KMS-11 (cell line): ENCODE measurements at regions not wholly inside any gene's neighbourhood (a gene's known extent, or its start where the extent isn't known, plus 50 kb on each side); places are given as distances from the start of the nearest gene placed in this dataset.

Experiments used
- H2AFZ ChIP-seq: fragments of 200-600 bp; sonication (generic); 2 replicates; pipeline ENCODE4 v1.6.1; 2016; ENCODE audit warnings: antibody characterized with exemption, mixed run types, low read depth
- H3K27ac ChIP-seq: fragments of 200-600 bp; sonication (generic); 2 replicates; pipeline ENCODE4 v1.6.1; 2016; ENCODE audit warnings: mild to moderate bottlenecking, mixed run types
- H3K27me3 ChIP-seq: fragments of 200-600 bp; sonication (generic); 2 replicates; pipeline ENCODE4 v1.6.1; 2017; ENCODE audit warnings: mild to moderate bottlenecking, low read depth, mixed run types, moderate library complexity; ENCODE audit not compliant: insufficient read depth
- H3K36me3 ChIP-seq: fragments of 200-600 bp; sonication (generic); 2 replicates; pipeline ENCODE4 v1.6.1; 2017; ENCODE audit warnings: mild to moderate bottlenecking, mixed run types; ENCODE audit not compliant: insufficient read depth
- H3K4me1 ChIP-seq: fragments of 200-600 bp; sonication (generic); 2 replicates; pipeline ENCODE4 v1.6.1; 2016; ENCODE audit warnings: mild to moderate bottlenecking, low read depth, mixed run types; ENCODE audit not compliant: poor library complexity, severe bottlenecking
- H3K4me2 ChIP-seq: fragments of 200-600 bp; sonication (generic); 2 replicates; pipeline ENCODE4 v1.7.0; 2016; ENCODE audit warnings: mild to moderate bottlenecking, mixed run types
- H3K4me3 ChIP-seq: fragments of 200-600 bp; sonication (generic); IDR thresholded peaks from 2 replicates; pipeline ENCODE4 v1.6.1; 2017; ENCODE audit warnings: low read depth, low read length, mixed read lengths; ENCODE audit not compliant: insufficient read depth
- H3K79me2 ChIP-seq: fragments of 200-600 bp; sonication (generic); 2 replicates; pipeline ENCODE4 v1.6.1; 2016; ENCODE audit warnings: low read depth, mixed run types; ENCODE audit not compliant: insufficient read depth
- H3K9ac ChIP-seq: fragments of 200-600 bp; sonication (generic); 2 replicates; pipeline ENCODE4 v1.6.1; 2016; ENCODE audit warnings: mild to moderate bottlenecking, mixed run types
- H4K20me1 ChIP-seq: fragments of 200-600 bp; sonication (generic); 2 replicates; pipeline ENCODE4 v1.6.1; 2016; ENCODE audit warnings: mild to moderate bottlenecking, mixed run types; ENCODE audit not compliant: insufficient read depth
- CTCF ChIP-seq: fragments of 200-600 bp; sonication (generic); conservative IDR thresholded peaks from 2 replicates; pipeline ENCODE4 v1.6.1; 2017; ENCODE audit warnings: low read depth, mild to moderate bottlenecking, antibody characterized with exemption, low read length, moderate library complexity, mixed read lengths

GRCh38 chr4:57443787-57444186 lies 333.6 kb upstream of the IGFBP7 start:
- H3K36me3 ChIP-seq: no peaks in the 10 kb centered on the region
- no peak overlapping the region for H2AFZ ChIP-seq
- H3K27ac ChIP-seq: no peak overlapping the region
- H3K4me1 ChIP-seq: no peaks in the 10 kb centered on the region
- H3K4me3 ChIP-seq: no peak overlapping the region
- H3K9ac ChIP-seq: no peak overlapping the region
- H3K4me2 ChIP-seq: no peak overlapping the region
- H3K27me3 ChIP-seq: no peaks in the 10 kb centered on the region
- TF ChIP-seq CTCF: no peak
- H4K20me1 ChIP-seq: no peaks in the 10 kb centered on the region
- no peaks in the 10 kb centered on the region for H3K79me2 ChIP-seq

- H3K4me1 ChIP-seq: no peaks in the 10 kb centered on the region
- no peaks in the 10 kb centered on the region for H3K27me3 ChIP-seq
- H3K27ac ChIP-seq: no peak overlapping the region
- no peak overlapping the region for H3K4me3 ChIP-seq
- H4K20me1 ChIP-seq: no peaks in the 10 kb centered on the region
- H3K9ac ChIP-seq: no peak overlapping the region
- no peak overlapping the region for H3K4me2 ChIP-seq
- no peak for TF ChIP-seq CTCF
- no peaks in the 10 kb centered on the region for H3K36me3 ChIP-seq
- no peak overlapping the region for H2AFZ ChIP-seq
- no peaks in the 10 kb centered on the region for H3K79me2 ChIP-seq
Measured at GRCh38 chr4:57443308-57443707, 333.1 kb upstream of the IGFBP7 start.

GRCh38 chr4:57442831-57443291 lies 332.7 kb upstream of the IGFBP7 start:
- H3K79me2 ChIP-seq: no peaks in the 10 kb centered on the region
- no peak overlapping the region for H3K4me3 ChIP-seq
- no peak overlapping the region for H3K27ac ChIP-seq
- H3K9ac ChIP-seq: no peak overlapping the region
- no peaks in the 10 kb centered on the region for H3K4me1 ChIP-seq
- peak overlapping the region; percentile 8; the same call in 1 of the 2 replicates for H2AFZ ChIP-seq
- peak; percentile 80 for TF ChIP-seq CTCF
- no peaks in the 10 kb centered on the region for H3K36me3 ChIP-seq
- no peak overlapping the region for H3K4me2 ChIP-seq
- H4K20me1 ChIP-seq: no peaks in the 10 kb centered on the region
- no peaks in the 10 kb centered on the region for H3K27me3 ChIP-seq

GRCh38 chr4:57442241-57442640 lies 332.1 kb upstream of the IGFBP7 start:
- Histone ChIP-seq H3K4me1 (no peaks in the 10 kb centered on the region), H3K79me2 (no peaks in the 10 kb centered on the region), H4K20me1 (no peaks in the 10 kb centered on the region), H3K36me3 (no peaks in the 10 kb centered on the region), H3K9ac (no peak overlapping the region), H3K27me3 (no peaks in the 10 kb centered on the region), H3K27ac (no peak overlapping the region), H2AFZ (peak overlapping the region; percentile 8; the same call in 1 of the 2 replicates), H3K4me3 (no peak overlapping the region), H3K4me2 (no peak overlapping the region)
- no peak for TF ChIP-seq CTCF

GRCh38 chr4:57437649-57438048 lies 327.5 kb upstream of the IGFBP7 start:
- Histone ChIP-seq H4K20me1 (no peaks in the 10 kb centered on the region), H2AFZ (no peak overlapping the region), H3K27ac (no peak overlapping the region), H3K27me3 (no peaks in the 10 kb centered on the region), H3K4me1 (no peaks in the 10 kb centered on the region), H3K4me2 (no peak overlapping the region), H3K4me3 (no peak overlapping the region), H3K9ac (no peak overlapping the region), H3K79me2 (no peaks in the 10 kb centered on the region), H3K36me3 (no peaks in the 10 kb centered on the region)
- no peak for TF ChIP-seq CTCF
